HG02588 (cell line): ENCODE measurements at regions not wholly inside any gene's neighbourhood (a gene's known extent, or its start where the extent isn't known, plus 50 kb on each side); places are given as distances from the start of the nearest gene placed in this dataset.

Experiments used
- ATAC-seq: cut with Tn5 transposase; IDR thresholded peaks from one replicate; pipeline ENCODE4 v1.9.1; 2021; ENCODE audit warnings: mild to moderate bottlenecking, moderate library complexity; ENCODE audit not compliant: unreplicated experiment

GRCh38 chr2:181828122-181828705 lies 63.3 kb upstream of the ITPRID2 start:
- no peak for ATAC-seq

GRCh38 chr2:181829230-181829629 lies 62.3 kb upstream of the ITPRID2 start:
- ATAC-seq, result no peak

GRCh38 chr2:181832015-181832414 lies 59.5 kb upstream of the ITPRID2 start:
- ATAC-seq, result no peak

DNA sequence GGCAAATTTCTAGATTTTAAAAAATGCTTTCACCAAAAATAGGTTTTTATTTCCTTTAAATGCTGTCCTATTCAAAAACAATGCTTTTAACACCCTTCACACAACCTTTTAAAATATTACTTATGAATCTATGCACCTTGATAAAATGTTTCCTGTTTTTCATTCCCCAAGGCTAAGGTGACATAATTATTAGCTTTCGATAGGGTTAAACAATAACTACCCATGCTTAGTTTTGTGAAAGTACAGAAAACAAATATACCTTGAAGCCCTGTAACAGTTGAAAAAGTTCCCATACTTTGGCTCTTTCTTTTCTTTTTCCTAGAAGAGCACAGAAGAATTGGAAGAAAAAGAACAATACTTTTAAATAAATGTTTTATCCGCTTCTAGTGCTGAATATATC lies 54.9 kb upstream of the ITPRID2 start:
- ATAC-seq, result no peak

GRCh38 chr2:181837563-181837962 lies 54.0 kb upstream of the ITPRID2 start:
- ATAC-seq, result no peak

- no peak for ATAC-seq
Measured at GRCh38 chr2:181839811-181840210, 51.7 kb upstream of the ITPRID2 start.

DNA sequence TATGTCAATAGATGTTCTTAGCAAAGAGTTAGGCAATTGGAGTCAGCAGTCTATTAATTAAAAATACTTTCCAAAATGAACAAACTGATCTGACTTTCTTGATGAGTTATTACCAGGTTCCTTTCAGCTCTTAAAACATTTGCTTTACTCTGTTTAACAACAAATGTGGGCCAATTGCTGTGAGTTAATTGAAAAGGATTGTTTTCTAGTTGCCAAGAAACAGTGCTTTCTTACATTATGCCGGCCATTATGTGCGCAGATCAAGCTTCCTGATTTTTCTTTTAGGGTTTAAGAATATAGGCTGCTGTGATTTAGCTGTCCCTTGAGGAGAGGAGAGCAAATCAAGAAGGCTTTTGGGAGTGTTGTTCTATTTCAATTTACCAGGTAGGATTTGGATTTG lies 50.5 kb upstream of the ITPRID2 start:
- no peak for ATAC-seq
